HG03159 (cell line): ENCODE measurements at regions not wholly inside any gene's neighbourhood (a gene's known extent, or its start where the extent isn't known, plus 50 kb on each side); places are given as distances from the start of the nearest gene placed in this dataset.

Source experiments
- ATAC-seq: cut with Tn5 transposase; IDR thresholded peaks from one replicate; pipeline ENCODE4 v1.9.1; 2021; ENCODE audit warnings: mild to moderate bottlenecking, moderate library complexity; ENCODE audit not compliant: unreplicated experiment

GRCh38 chr9:113808391-113809358 is 67.4 kb upstream of the ZNF618 start:
- ATAC-seq = no peak

GRCh38 chr9:113817171-113817570 is 58.9 kb upstream of the ZNF618 start:
- no peak for ATAC-seq

- ATAC-seq = no peak
Measured at GRCh38 chr9:113818391-113818790, 57.7 kb upstream of the ZNF618 start.

- ATAC-seq = no peak
Measured at GRCh38 chr9:113822315-113822714, 53.8 kb upstream of the ZNF618 start.

- no peak for ATAC-seq
Measured at GRCh38 chr9:113823421-113823820, 52.7 kb upstream of the ZNF618 start.
